ENCODE measurements at regions not wholly inside any gene's neighbourhood (a gene's known extent, or its start where the extent isn't known, plus 50 kb on each side); places are given as distances from the start of the nearest gene placed in this dataset.

DNA sequence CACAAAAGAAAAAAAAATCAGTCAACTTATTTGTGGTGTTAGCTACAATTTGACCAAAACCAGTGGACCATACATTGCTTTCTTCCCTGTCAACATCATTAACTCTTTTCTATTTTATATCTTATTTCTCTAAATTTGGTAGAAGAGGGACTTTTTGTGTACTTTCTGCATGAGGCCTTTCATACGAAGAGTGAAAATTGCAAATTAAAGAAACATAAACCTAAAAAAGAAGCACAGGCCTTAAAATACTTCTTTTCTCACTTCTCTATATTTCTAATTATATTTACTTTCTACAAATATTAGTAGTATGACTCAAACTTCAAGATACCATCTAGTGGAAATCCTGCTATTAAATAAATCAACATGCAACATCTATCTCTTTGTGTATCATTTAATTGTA lies 1073.4 kb upstream of the ZEB2 start:
- Histone ChIP-seq H3K79me2 (ENCODE audit: insufficient read depth, low read length) (no peaks in the 10 kb centered on the region), H3K9ac (ENCODE audit: low read length) (no peak overlapping the region), H2AFZ (ENCODE audit: low read depth, low read length) (no peak overlapping the region), H3K4me3 (ENCODE audit: insufficient read depth, low read depth, low read length) (no peak overlapping the region), H3K9me3 (ENCODE audit: insufficient read depth, low read depth, low read length) (no peaks in the 10 kb centered on the region), H3K4me1 (ENCODE audit: insufficient read depth, low read length) (peaks cover 12% of the 10 kb centered on the region), H3K27ac (ENCODE audit: low read depth, low read length) (peak overlapping the region; percentile 29), H3K4me2 (ENCODE audit: low read length) (no peak overlapping the region), H4K20me1 (ENCODE audit: insufficient read depth, low read length) (no peaks in the 10 kb centered on the region), H3K27me3 (ENCODE audit: insufficient read depth, low read length) (no peaks in the 10 kb centered on the region), H3K36me3 (ENCODE audit: insufficient read depth, low read length) (no peaks in the 10 kb centered on the region)
- Mint-ChIP-seq H3K4me1 (ENCODE audit: low read depth, unreplicated experiment) (peaks cover 48% of the 10 kb centered on the region), H3K27ac (ENCODE audit: unreplicated experiment) (peak overlapping the region; percentile 97), H3K9me3 (ENCODE audit: unreplicated experiment) (peaks cover 3% of the 10 kb centered on the region), H3K27me3 (ENCODE audit: low read depth, unreplicated experiment) (no peaks in the 10 kb centered on the region), H3K36me3 (ENCODE audit: low read depth, unreplicated experiment) (no peaks in the 10 kb centered on the region), H3K4me3 (ENCODE audit: unreplicated experiment) (no peak overlapping the region)
- TF ChIP-seq, protein P1, sequence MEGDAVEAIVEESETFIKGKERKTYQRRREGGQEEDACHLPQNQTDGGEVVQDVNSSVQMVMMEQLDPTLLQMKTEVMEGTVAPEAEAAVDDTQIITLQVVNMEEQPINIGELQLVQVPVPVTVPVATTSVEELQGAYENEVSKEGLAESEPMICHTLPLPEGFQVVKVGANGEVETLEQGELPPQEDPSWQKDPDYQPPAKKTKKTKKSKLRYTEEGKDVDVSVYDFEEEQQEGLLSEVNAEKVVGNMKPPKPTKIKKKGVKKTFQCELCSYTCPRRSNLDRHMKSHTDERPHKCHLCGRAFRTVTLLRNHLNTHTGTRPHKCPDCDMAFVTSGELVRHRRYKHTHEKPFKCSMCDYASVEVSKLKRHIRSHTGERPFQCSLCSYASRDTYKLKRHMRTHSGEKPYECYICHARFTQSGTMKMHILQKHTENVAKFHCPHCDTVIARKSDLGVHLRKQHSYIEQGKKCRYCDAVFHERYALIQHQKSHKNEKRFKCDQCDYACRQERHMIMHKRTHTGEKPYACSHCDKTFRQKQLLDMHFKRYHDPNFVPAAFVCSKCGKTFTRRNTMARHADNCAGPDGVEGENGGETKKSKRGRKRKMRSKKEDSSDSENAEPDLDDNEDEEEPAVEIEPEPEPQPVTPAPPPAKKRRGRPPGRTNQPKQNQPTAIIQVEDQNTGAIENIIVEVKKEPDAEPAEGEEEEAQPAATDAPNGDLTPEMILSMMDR (IDR thresholded peaks at IDR 0.05; ENCODE audit: insufficient read depth, low read depth, low read length): no peak
- TF ChIP-seq EZH2 (IDR thresholded peaks at IDR 0.05; ENCODE audit: insufficient read depth, low read length): no peak
- DNase-seq (ENCODE audit: low read depth): no peak
- FAIRE-seq: no peak

DNA sequence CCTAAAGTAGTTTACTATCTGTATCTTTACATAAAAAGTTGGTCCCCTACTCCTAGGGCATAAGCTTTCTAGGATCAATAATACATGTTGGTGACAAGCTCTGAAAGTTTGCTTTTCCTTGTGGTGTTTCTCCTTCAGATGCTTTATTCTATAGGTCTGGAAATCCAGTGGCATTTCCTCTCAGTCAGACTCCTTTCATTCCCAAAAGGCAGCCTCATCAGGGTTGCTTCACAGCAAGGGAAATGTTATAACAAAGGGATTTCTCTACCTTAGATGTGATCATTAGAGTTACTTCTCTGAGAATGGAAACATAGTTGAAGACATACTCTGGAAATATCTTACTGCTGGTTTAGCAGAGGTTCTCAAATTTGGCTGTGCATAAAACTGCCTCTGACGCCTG lies 1072.4 kb upstream of the ZEB2 start:
- DNase-seq (ENCODE audit: low read depth) (no peak), FAIRE-seq (no peak)
- Mint-ChIP-seq H3K4me3 (ENCODE audit: unreplicated experiment) (no peak overlapping the region), H3K9me3 (ENCODE audit: unreplicated experiment) (peaks cover 3% of the 10 kb centered on the region), H3K27me3 (ENCODE audit: low read depth, unreplicated experiment) (no peaks in the 10 kb centered on the region), H3K36me3 (ENCODE audit: low read depth, unreplicated experiment) (no peaks in the 10 kb centered on the region), H3K27ac (ENCODE audit: unreplicated experiment) (peak overlapping the region; percentile 77), H3K4me1 (ENCODE audit: low read depth, unreplicated experiment) (peaks cover 44% of the 10 kb centered on the region)
- no peak overlapping the region for H3K9ac ChIP-seq (ENCODE audit: low read length)
- H3K27me3 ChIP-seq (ENCODE audit: insufficient read depth, low read length): no peaks in the 10 kb centered on the region
- no peaks in the 10 kb centered on the region for H3K36me3 ChIP-seq (ENCODE audit: insufficient read depth, low read length)
- H3K4me2 ChIP-seq (ENCODE audit: low read length): no peak overlapping the region
- H3K9me3 ChIP-seq (ENCODE audit: insufficient read depth, low read depth, low read length): no peaks in the 10 kb centered on the region
- H3K4me3 ChIP-seq (ENCODE audit: insufficient read depth, low read depth, low read length): no peak overlapping the region
- H2AFZ ChIP-seq (ENCODE audit: low read depth, low read length): no peak overlapping the region
- no peaks in the 10 kb centered on the region for H3K79me2 ChIP-seq (ENCODE audit: insufficient read depth, low read length)
- H3K27ac ChIP-seq (ENCODE audit: low read depth, low read length): no peak overlapping the region
- H3K4me1 ChIP-seq (ENCODE audit: insufficient read depth, low read length): peaks cover 12% of the 10 kb centered on the region
- no peaks in the 10 kb centered on the region for H4K20me1 ChIP-seq (ENCODE audit: insufficient read depth, low read length)
- TF ChIP-seq, protein P1 (IDR thresholded peaks at IDR 0.05; ENCODE audit: insufficient read depth, low read depth, low read length): no peak
- no peak for TF ChIP-seq EZH2 (IDR thresholded peaks at IDR 0.05; ENCODE audit: insufficient read depth, low read length)

DNA sequence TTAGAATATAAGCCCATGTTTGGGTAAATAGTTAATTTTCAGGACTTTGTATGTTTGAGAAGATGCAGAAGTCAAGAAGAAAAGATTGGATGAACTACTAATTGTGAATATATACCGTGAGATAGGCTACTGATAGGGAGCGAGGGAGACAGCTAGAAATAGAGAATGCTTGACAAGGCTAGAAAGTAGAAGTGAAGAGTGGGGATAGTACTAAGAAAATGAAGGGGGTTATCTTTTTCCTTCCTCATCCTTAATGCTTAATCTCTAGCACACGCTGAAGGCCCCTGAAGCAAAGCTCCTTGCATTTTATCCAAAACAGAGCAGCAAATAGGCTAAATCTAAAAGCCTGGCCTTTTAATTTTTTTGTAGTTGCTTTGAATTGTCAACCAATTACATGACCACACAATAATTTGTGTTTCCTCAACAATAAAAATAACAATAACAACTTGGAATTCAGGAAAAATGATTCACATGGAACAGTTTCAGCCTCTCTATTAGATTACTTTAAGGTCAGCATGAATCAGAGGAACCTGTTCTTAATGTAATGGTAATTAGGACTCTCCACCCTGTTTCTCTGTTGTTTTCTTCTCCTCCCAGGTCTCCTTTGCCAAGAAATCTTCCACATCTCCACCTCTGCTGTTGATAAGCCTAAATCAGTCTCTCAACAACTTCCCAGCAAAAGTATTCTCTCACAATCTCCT lies 1071.3 kb upstream of the ZEB2 start:
- FAIRE-seq (no peak), DNase-seq (ENCODE audit: low read depth) (no peak)
- Mint-ChIP-seq H3K4me1 (ENCODE audit: low read depth, unreplicated experiment) (peaks cover 36% of the 10 kb centered on the region), H3K4me3 (ENCODE audit: unreplicated experiment) (no peak overlapping the region), H3K9me3 (ENCODE audit: unreplicated experiment) (peaks cover 3% of the 10 kb centered on the region), H3K36me3 (ENCODE audit: low read depth, unreplicated experiment) (no peaks in the 10 kb centered on the region), H3K27me3 (ENCODE audit: low read depth, unreplicated experiment) (no peaks in the 10 kb centered on the region), H3K27ac (ENCODE audit: unreplicated experiment) (peak overlapping the region; percentile 14)
- H3K4me3 ChIP-seq (ENCODE audit: insufficient read depth, low read depth, low read length): no peak overlapping the region
- H2AFZ ChIP-seq (ENCODE audit: low read depth, low read length): no peak overlapping the region
- no peaks in the 10 kb centered on the region for H3K9me3 ChIP-seq (ENCODE audit: insufficient read depth, low read depth, low read length)
- H3K79me2 ChIP-seq (ENCODE audit: insufficient read depth, low read length): no peaks in the 10 kb centered on the region
- no peaks in the 10 kb centered on the region for H3K36me3 ChIP-seq (ENCODE audit: insufficient read depth, low read length)
- H3K9ac ChIP-seq (ENCODE audit: low read length): no peak overlapping the region
- H3K4me1 ChIP-seq (ENCODE audit: insufficient read depth, low read length): peaks cover 12% of the 10 kb centered on the region
- H3K27me3 ChIP-seq (ENCODE audit: insufficient read depth, low read length): no peaks in the 10 kb centered on the region
- no peak overlapping the region for H3K4me2 ChIP-seq (ENCODE audit: low read length)
- no peaks in the 10 kb centered on the region for H4K20me1 ChIP-seq (ENCODE audit: insufficient read depth, low read length)
- no peak overlapping the region for H3K27ac ChIP-seq (ENCODE audit: low read depth, low read length)
- TF ChIP-seq, protein P1 (IDR thresholded peaks at IDR 0.05; ENCODE audit: insufficient read depth, low read depth, low read length): no peak
- no peak for TF ChIP-seq EZH2 (IDR thresholded peaks at IDR 0.05; ENCODE audit: insufficient read depth, low read length)

Data from astrocyte (in vitro differentiated cells and primary cell).